ENCODE measurements at regions not wholly inside any gene's neighbourhood (a gene's known extent, or its start where the extent isn't known, plus 50 kb on each side); places are given as distances from the start of the nearest gene placed in this dataset.

GRCh38 chr5:164071671-164072070 lies 566.3 kb downstream of the MAT2B start:
- H3K9me3 ChIP-seq (ENCODE audit: control insufficient read depth, low read depth, low read length), result no peaks in the 10 kb centered on the region
- no peak overlapping the region for H3K9ac ChIP-seq (ENCODE audit: low read length)
- no peak overlapping the region for H3K27ac ChIP-seq (ENCODE audit: low read length)
- no peaks in the 10 kb centered on the region for H3K4me1 ChIP-seq (ENCODE audit: control insufficient read depth, low read depth, low read length)
- H3K4me3 ChIP-seq (ENCODE audit: low read length), result no peak overlapping the region
- H3K27me3 ChIP-seq (ENCODE audit: control insufficient read depth, insufficient read depth, low read length), result no peaks in the 10 kb centered on the region
- H3K36me3 ChIP-seq (ENCODE audit: control insufficient read depth, low read depth, low read length), result no peaks in the 10 kb centered on the region

GRCh38 chr5:164073081-164073480 lies 567.7 kb downstream of the MAT2B start:
- Histone ChIP-seq H3K4me1 (ENCODE audit: control insufficient read depth, low read depth, low read length) (no peaks in the 10 kb centered on the region), H3K27me3 (ENCODE audit: control insufficient read depth, insufficient read depth, low read length) (no peaks in the 10 kb centered on the region), H3K9ac (ENCODE audit: low read length) (no peak overlapping the region), H3K27ac (ENCODE audit: low read length) (no peak overlapping the region), H3K9me3 (ENCODE audit: control insufficient read depth, low read depth, low read length) (no peaks in the 10 kb centered on the region), H3K4me3 (ENCODE audit: low read length) (no peak overlapping the region), H3K36me3 (ENCODE audit: control insufficient read depth, low read depth, low read length) (no peaks in the 10 kb centered on the region)

GRCh38 chr5:164076556-164076955 lies 571.1 kb downstream of the MAT2B start:
- no peaks in the 10 kb centered on the region for H3K27me3 ChIP-seq (ENCODE audit: control insufficient read depth, insufficient read depth, low read length)
- H3K4me3 ChIP-seq (ENCODE audit: low read length), result no peak overlapping the region
- no peaks in the 10 kb centered on the region for H3K9me3 ChIP-seq (ENCODE audit: control insufficient read depth, low read depth, low read length)
- H3K9ac ChIP-seq (ENCODE audit: low read length), result no peak overlapping the region
- H3K4me1 ChIP-seq (ENCODE audit: control insufficient read depth, low read depth, low read length), result no peaks in the 10 kb centered on the region
- H3K27ac ChIP-seq (ENCODE audit: low read length), result no peak overlapping the region
- H3K36me3 ChIP-seq (ENCODE audit: control insufficient read depth, low read depth, low read length), result no peaks in the 10 kb centered on the region

GRCh38 chr5:164090358-164090757 lies 584.9 kb downstream of the MAT2B start:
- no peak overlapping the region for H3K9ac ChIP-seq (ENCODE audit: low read length)
- no peak overlapping the region for H3K27ac ChIP-seq (ENCODE audit: low read length)
- H3K9me3 ChIP-seq (ENCODE audit: control insufficient read depth, low read depth, low read length), result no peaks in the 10 kb centered on the region
- H3K27me3 ChIP-seq (ENCODE audit: control insufficient read depth, insufficient read depth, low read length), result no peaks in the 10 kb centered on the region
- H3K36me3 ChIP-seq (ENCODE audit: control insufficient read depth, low read depth, low read length), result no peaks in the 10 kb centered on the region
- H3K4me3 ChIP-seq (ENCODE audit: low read length), result no peak overlapping the region
- H3K4me1 ChIP-seq (ENCODE audit: control insufficient read depth, low read depth, low read length), result no peaks in the 10 kb centered on the region

- H3K4me3 ChIP-seq (ENCODE audit: low read length), result no peak overlapping the region
- H3K4me1 ChIP-seq (ENCODE audit: control insufficient read depth, low read depth, low read length), result no peaks in the 10 kb centered on the region
- H3K27me3 ChIP-seq (ENCODE audit: control insufficient read depth, insufficient read depth, low read length), result no peaks in the 10 kb centered on the region
- H3K9me3 ChIP-seq (ENCODE audit: control insufficient read depth, low read depth, low read length), result no peaks in the 10 kb centered on the region
- no peak overlapping the region for H3K27ac ChIP-seq (ENCODE audit: low read length)
- H3K9ac ChIP-seq (ENCODE audit: low read length), result no peak overlapping the region
- H3K36me3 ChIP-seq (ENCODE audit: control insufficient read depth, low read depth, low read length), result no peaks in the 10 kb centered on the region
Measured at GRCh38 chr5:164091836-164092235, 586.4 kb downstream of the MAT2B start.

- no peak overlapping the region for H3K9ac ChIP-seq (ENCODE audit: low read length)
- no peaks in the 10 kb centered on the region for H3K27me3 ChIP-seq (ENCODE audit: control insufficient read depth, insufficient read depth, low read length)
- H3K27ac ChIP-seq (ENCODE audit: low read length), result no peak overlapping the region
- H3K4me3 ChIP-seq (ENCODE audit: low read length), result no peak overlapping the region
- no peaks in the 10 kb centered on the region for H3K36me3 ChIP-seq (ENCODE audit: control insufficient read depth, low read depth, low read length)
- H3K9me3 ChIP-seq (ENCODE audit: control insufficient read depth, low read depth, low read length), result no peaks in the 10 kb centered on the region
- no peaks in the 10 kb centered on the region for H3K4me1 ChIP-seq (ENCODE audit: control insufficient read depth, low read depth, low read length)
Measured at GRCh38 chr5:164094291-164094690, 588.9 kb downstream of the MAT2B start.

GRCh38 chr5:164097749-164098148 lies 592.3 kb downstream of the MAT2B start:
- Histone ChIP-seq H3K9ac (ENCODE audit: low read length) (no peak overlapping the region), H3K27me3 (ENCODE audit: control insufficient read depth, insufficient read depth, low read length) (no peaks in the 10 kb centered on the region), H3K9me3 (ENCODE audit: control insufficient read depth, low read depth, low read length) (no peaks in the 10 kb centered on the region), H3K4me1 (ENCODE audit: control insufficient read depth, low read depth, low read length) (peaks cover 5% of the 10 kb centered on the region), H3K4me3 (ENCODE audit: low read length) (no peak overlapping the region), H3K36me3 (ENCODE audit: control insufficient read depth, low read depth, low read length) (no peaks in the 10 kb centered on the region), H3K27ac (ENCODE audit: low read length) (no peak overlapping the region)

- H3K4me3 ChIP-seq (ENCODE audit: low read length), result no peak overlapping the region
- peaks cover 5% of the 10 kb centered on the region for H3K4me1 ChIP-seq (ENCODE audit: control insufficient read depth, low read depth, low read length)
- no peak overlapping the region for H3K27ac ChIP-seq (ENCODE audit: low read length)
- H3K27me3 ChIP-seq (ENCODE audit: control insufficient read depth, insufficient read depth, low read length), result no peaks in the 10 kb centered on the region
- no peak overlapping the region for H3K9ac ChIP-seq (ENCODE audit: low read length)
- no peaks in the 10 kb centered on the region for H3K9me3 ChIP-seq (ENCODE audit: control insufficient read depth, low read depth, low read length)
- no peaks in the 10 kb centered on the region for H3K36me3 ChIP-seq (ENCODE audit: control insufficient read depth, low read depth, low read length)
Measured at GRCh38 chr5:164098531-164098930, 593.1 kb downstream of the MAT2B start.

GRCh38 chr5:164098979-164099378 lies 593.6 kb downstream of the MAT2B start:
- no peak overlapping the region for H3K4me3 ChIP-seq (ENCODE audit: low read length)
- no peaks in the 10 kb centered on the region for H3K27me3 ChIP-seq (ENCODE audit: control insufficient read depth, insufficient read depth, low read length)
- H3K9me3 ChIP-seq (ENCODE audit: control insufficient read depth, low read depth, low read length), result no peaks in the 10 kb centered on the region
- H3K4me1 ChIP-seq (ENCODE audit: control insufficient read depth, low read depth, low read length), result peaks cover 5% of the 10 kb centered on the region
- no peaks in the 10 kb centered on the region for H3K36me3 ChIP-seq (ENCODE audit: control insufficient read depth, low read depth, low read length)
- no peak overlapping the region for H3K9ac ChIP-seq (ENCODE audit: low read length)
- H3K27ac ChIP-seq (ENCODE audit: low read length), result no peak overlapping the region

GRCh38 chr5:164115420-164115819 lies 610.0 kb downstream of the MAT2B start:
- Histone ChIP-seq H3K4me3 (ENCODE audit: low read length) (no peak overlapping the region), H3K27ac (ENCODE audit: low read length) (no peak overlapping the region), H3K4me1 (ENCODE audit: control insufficient read depth, low read depth, low read length) (no peaks in the 10 kb centered on the region), H3K9me3 (ENCODE audit: control insufficient read depth, low read depth, low read length) (no peaks in the 10 kb centered on the region), H3K36me3 (ENCODE audit: control insufficient read depth, low read depth, low read length) (no peaks in the 10 kb centered on the region), H3K27me3 (ENCODE audit: control insufficient read depth, insufficient read depth, low read length) (no peaks in the 10 kb centered on the region), H3K9ac (ENCODE audit: low read length) (no peak overlapping the region)

GRCh38 chr5:164119806-164120447 lies 614.5 kb downstream of the MAT2B start:
- Histone ChIP-seq H3K4me3 (ENCODE audit: low read length) (no peak overlapping the region), H3K9ac (ENCODE audit: low read length) (no peak overlapping the region), H3K27me3 (ENCODE audit: control insufficient read depth, insufficient read depth, low read length) (no peaks in the 10 kb centered on the region), H3K4me1 (ENCODE audit: control insufficient read depth, low read depth, low read length) (no peaks in the 10 kb centered on the region), H3K27ac (ENCODE audit: low read length) (peak overlapping the region; percentile 53), H3K36me3 (ENCODE audit: control insufficient read depth, low read depth, low read length) (no peaks in the 10 kb centered on the region), H3K9me3 (ENCODE audit: control insufficient read depth, low read depth, low read length) (no peaks in the 10 kb centered on the region)

GRCh38 chr5:164127527-164127926 lies 622.1 kb downstream of the MAT2B start:
- no peak overlapping the region for H3K27ac ChIP-seq (ENCODE audit: low read length)
- H3K9me3 ChIP-seq (ENCODE audit: control insufficient read depth, low read depth, low read length), result peaks cover 21% of the 10 kb centered on the region
- no peaks in the 10 kb centered on the region for H3K36me3 ChIP-seq (ENCODE audit: control insufficient read depth, low read depth, low read length)
- no peaks in the 10 kb centered on the region for H3K27me3 ChIP-seq (ENCODE audit: control insufficient read depth, insufficient read depth, low read length)
- no peaks in the 10 kb centered on the region for H3K4me1 ChIP-seq (ENCODE audit: control insufficient read depth, low read depth, low read length)
- H3K9ac ChIP-seq (ENCODE audit: low read length), result no peak overlapping the region
- H3K4me3 ChIP-seq (ENCODE audit: low read length), result no peak overlapping the region
